HT-29 (cell line): ENCODE measurements at regions not wholly inside any gene's neighbourhood (a gene's known extent, or its start where the extent isn't known, plus 50 kb on each side); places are given as distances from the start of the nearest gene placed in this dataset.
"Not testable (repeated sequence)": the region's sequence is repeated elsewhere in the genome, so short reads cannot be mapped to it uniquely, and the experiment has no call there.

Experiments
- DNase-seq: peaks from one replicate; pipeline ENCODE4 v3.0.0-alpha.2; 2015; ENCODE audit warnings: low spot score

- DNase-seq: no peak
These were observed 59.9 kb downstream of the MINAR1 start for GRCh38 chr15:79492065-79492464.

GRCh38 chr15:79494384-79494909 lies 62.3 kb downstream of the MINAR1 start:
- no peak for DNase-seq

- DNase-seq: no peak
These were observed 63.0 kb downstream of the MINAR1 start for GRCh38 chr15:79494963-79495755.

- no peak for DNase-seq
These were observed 63.6 kb downstream of the MINAR1 start for GRCh38 chr15:79495775-79496174.

- DNase-seq: no peak
These were observed 64.7 kb downstream of the MINAR1 start for GRCh38 chr15:79496838-79497237.

- no peak for DNase-seq
These were observed 69.0 kb downstream of the MINAR1 start for GRCh38 chr15:79501086-79501485.

- DNase-seq: no peak
These were observed 73.8 kb downstream of the MINAR1 start for GRCh38 chr15:79505956-79506355.

GRCh38 chr15:79512844-79513243 lies 80.7 kb downstream of the MINAR1 start:
- DNase-seq: not testable (repeated sequence)

- DNase-seq: no peak
These were observed 81.3 kb downstream of the MINAR1 start for GRCh38 chr15:79513417-79513816.

- no peak for DNase-seq
These were observed 81.8 kb downstream of the MINAR1 start for GRCh38 chr15:79513940-79514339.

GRCh38 chr15:79515300-79516027 lies 83.3 kb downstream of the MINAR1 start:
- DNase-seq: no peak

- no peak for DNase-seq
These were observed 84.0 kb downstream of the MINAR1 start for GRCh38 chr15:79516155-79516554.

GRCh38 chr15:79516646-79517045 lies 84.5 kb downstream of the MINAR1 start:
- DNase-seq: no peak

GRCh38 chr15:79519628-79520027 lies 87.5 kb downstream of the MINAR1 start:
- no peak for DNase-seq

- DNase-seq: no peak
These were observed 88.5 kb downstream of the MINAR1 start for GRCh38 chr15:79520654-79521053.

- no peak for DNase-seq
These were observed 90.5 kb downstream of the MINAR1 start for GRCh38 chr15:79522656-79523055.

GRCh38 chr15:79523266-79523665 lies 91.1 kb downstream of the MINAR1 start:
- DNase-seq: no peak

- no peak for DNase-seq
These were observed 92.4 kb downstream of the MINAR1 start for GRCh38 chr15:79524531-79524930.

GRCh38 chr15:79526376-79526775 lies 94.2 kb downstream of the MINAR1 start:
- DNase-seq: no peak

GRCh38 chr15:79527821-79528220 lies 95.7 kb downstream of the MINAR1 start:
- DNase-seq: no peak

- DNase-seq: no peak
These were observed 97.1 kb downstream of the MINAR1 start for GRCh38 chr15:79529157-79529785.

GRCh38 chr15:79535536-79535935 lies 103.4 kb downstream of the MINAR1 start:
- DNase-seq: no peak
